Erythroblast (primary cell): ENCODE measurements at regions not wholly inside any gene's neighbourhood (a gene's known extent, or its start where the extent isn't known, plus 50 kb on each side); places are given as distances from the start of the nearest gene placed in this dataset.

Experiments used
- GATA1 ChIP-seq: IDR thresholded peaks from 2 replicates; pipeline ENCODE4 v1.6.1; 2011; ENCODE audit warnings: low read depth, mild to moderate bottlenecking, control low read depth, low read length, moderate library complexity
- POLR2A ChIP-seq: IDR thresholded peaks from 2 replicates; pipeline ENCODE4 v1.6.1; 2011; ENCODE audit warnings: mild to moderate bottlenecking, low read length

GRCh38 chr1:9435153-9435636, 104.1 kb upstream of the SLC25A33 start:
- TF ChIP-seq POLR2A (no peak), GATA1 (no peak)
